Lower leg skin (tissue), 4 donors: ENCODE measurements at regions not wholly inside any gene's neighbourhood (a gene's known extent, or its start where the extent isn't known, plus 50 kb on each side); places are given as distances from the start of the nearest gene placed in this dataset.

Source experiments
- DNase-seq, 2 donors: peaks; one replicate each; pipeline ENCODE4 v3.0.0-alpha.2; 2019; ENCODE audit warnings: low spot score in 2 of 2
- H3K4me3 ChIP-seq: fragments of 200-600 bp; sonication (generic); 2 replicates; pipeline ENCODE4 v1.5.1; 2017; ENCODE audit warnings: mild to moderate bottlenecking, low read depth; ENCODE audit not compliant: poor library complexity, severe bottlenecking
- CTCF ChIP-seq, 3 donors: fragments of 450-650 bp; IDR thresholded peaks; one replicate each; pipeline ENCODE4 v1.5.1; 2016; ENCODE audit warnings: antibody characterized with exemption in 3 of 3, mild to moderate bottlenecking in 3 of 3, moderate library complexity in 2 of 3
- POLR2A ChIP-seq, 2 donors: fragments of 450-650 bp; IDR thresholded peaks; one replicate each; pipeline ENCODE4 v1.6.1; 2016 to 2017; ENCODE audit warnings: antibody characterized with exemption in 2 of 2, mild to moderate bottlenecking in 1 of 2, moderate library complexity in 1 of 2
- WGBS, 2 donors: methylation state at CpG; one replicate each; pipeline ENCODE4 v1.1.5; 2018; 5-methylcytosine and 5-hydroxymethylcytosine counted together
- intact Hi-C: fragments of 100-400 bp; cut with DNase I; formaldehyde crosslinking; loops from one replicate; pipeline ENCODE4 v1.15.0; 2023; ENCODE audit warnings: low total_unique reads

DNA sequence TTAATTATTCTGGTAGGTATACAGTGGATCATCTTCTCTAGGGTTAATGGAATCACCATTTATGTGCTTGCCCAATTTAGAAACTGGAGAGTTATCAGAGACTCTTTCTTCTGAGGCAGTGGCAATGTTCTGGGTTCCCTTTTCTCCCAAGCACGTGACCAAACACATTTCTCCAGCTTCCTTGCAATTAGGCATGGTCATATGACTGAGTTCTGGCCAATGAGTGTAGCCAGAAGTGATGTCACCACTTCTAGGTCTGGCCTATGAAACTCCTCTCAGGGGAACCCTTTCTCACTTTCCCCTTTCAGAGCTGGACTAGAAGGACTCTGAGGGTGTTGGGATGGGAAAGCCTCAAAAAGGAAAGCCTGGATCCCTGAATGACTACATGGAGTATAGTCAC, 172.0 kb downstream of the NSG2 start:
- TF ChIP-seq POLR2A (IDR thresholded peaks at IDR 0.05): no peak
- TF ChIP-seq CTCF (IDR thresholded peaks at IDR 0.05): no peak
- H3K4me3 ChIP-seq: no peak overlapping the region
- WGBS, 2 donors: 43 to 54% methylated on average over 1 of the region's 1 CpG
- no peak for DNase-seq
- intact Hi-C loops: no loop called here

GRCh38 chr5:174218162-174218561, 172.7 kb downstream of the NSG2 start:
- TF ChIP-seq POLR2A (IDR thresholded peaks at IDR 0.05): no peak
- TF ChIP-seq CTCF (IDR thresholded peaks at IDR 0.05): no peak
- 95 to 96% methylated on average over 2 of the region's 2 CpGs for WGBS, 2 donors
- no peak for DNase-seq
- intact Hi-C loops: no loop called here
- H3K4me3 ChIP-seq: no peak overlapping the region

DNA sequence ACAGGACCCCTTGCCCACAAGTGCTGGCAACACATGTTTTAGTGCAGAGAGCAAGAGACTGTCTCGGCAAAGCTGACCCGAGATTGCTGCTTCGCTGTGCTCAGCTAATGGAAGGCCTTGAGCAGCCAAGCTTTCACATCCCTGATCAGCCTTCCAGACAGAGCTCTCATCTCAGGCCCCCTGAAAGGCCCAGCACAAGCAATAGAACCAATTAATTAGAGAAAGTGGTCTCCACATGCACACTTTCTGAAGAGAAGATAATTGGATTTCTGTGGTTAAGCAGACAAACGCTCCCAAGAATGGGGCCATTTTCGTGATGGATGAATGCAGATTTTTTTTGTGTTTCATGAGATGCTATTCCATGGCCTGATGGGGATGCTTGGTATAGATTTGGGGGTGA, 174.9 kb downstream of the NSG2 start:
- no peak overlapping the region for H3K4me3 ChIP-seq
- WGBS, 2 donors: 89 to 93% methylated on average over 5 of the region's 5 CpGs
- no peak for DNase-seq
- intact Hi-C loops: no loop called here
- TF ChIP-seq POLR2A (IDR thresholded peaks at IDR 0.05) (no peak), CTCF (IDR thresholded peaks at IDR 0.05) (no peak)

- intact Hi-C loops: no loop called here
- TF ChIP-seq CTCF (IDR thresholded peaks at IDR 0.05): no peak
- no peak for TF ChIP-seq POLR2A (IDR thresholded peaks at IDR 0.05)
- no peak overlapping the region for H3K4me3 ChIP-seq
- WGBS, 2 donors: 63 to 67% methylated on average over 2 of the region's 2 CpGs
- no peak for DNase-seq
Observed at GRCh38 chr5:174221436-174221835, 175.9 kb downstream of the NSG2 start.

DNA sequence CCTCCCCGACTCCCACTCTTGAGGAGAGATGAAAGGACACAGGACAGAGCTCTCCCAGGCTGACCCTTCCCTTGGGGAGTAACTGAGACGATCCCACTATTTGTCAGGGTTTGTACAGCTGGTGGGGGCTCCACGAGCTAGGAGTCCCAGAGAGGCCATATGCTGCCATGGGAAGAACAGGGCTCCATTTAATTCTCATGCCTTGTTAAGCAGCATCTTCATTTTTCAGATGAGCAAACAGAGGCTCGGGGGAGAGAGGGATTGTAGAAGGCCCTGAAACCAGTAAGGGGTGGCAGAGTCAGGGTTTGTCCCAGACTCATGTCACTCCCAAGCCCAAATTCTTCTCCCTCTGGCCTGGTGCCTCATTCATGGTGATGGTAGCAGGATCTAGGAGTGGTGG, 176.4 kb downstream of the NSG2 start:
- no peak overlapping the region for H3K4me3 ChIP-seq
- 79 to 85% methylated on average over 4 of the region's 4 CpGs for WGBS, 2 donors
- intact Hi-C loops: no loop called here
- TF ChIP-seq POLR2A (IDR thresholded peaks at IDR 0.05) (no peak), CTCF (IDR thresholded peaks at IDR 0.05) (no peak)
- no peak for DNase-seq

DNA sequence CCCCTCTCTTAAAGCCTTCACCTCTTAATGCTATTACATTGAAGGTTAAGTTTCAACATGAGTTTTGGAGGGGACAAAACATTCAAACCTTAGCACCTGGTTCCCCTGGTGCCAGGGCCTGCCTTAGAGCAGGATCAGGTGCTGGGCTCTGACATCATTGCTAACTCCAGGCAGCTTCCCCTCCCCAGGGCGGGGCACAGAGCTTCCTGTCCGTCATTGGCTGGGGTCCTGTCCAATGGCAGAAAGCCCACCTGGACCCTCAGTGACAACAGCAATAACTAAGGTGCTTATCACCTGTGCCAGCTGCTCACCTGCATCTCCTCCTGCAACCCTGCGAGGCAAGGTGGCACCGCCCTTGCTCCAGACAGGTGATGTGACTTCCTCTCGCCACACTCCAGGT, 177.4 kb downstream of the NSG2 start:
- TF ChIP-seq POLR2A (IDR thresholded peaks at IDR 0.05): no peak
- TF ChIP-seq CTCF (IDR thresholded peaks at IDR 0.05): no peak
- intact Hi-C loops: no loop called here

More for the DNA sequence above, 177.4 kb downstream of the NSG2 start:
- H3K4me3 ChIP-seq: no peak overlapping the region
- no peak for DNase-seq
- 83 to 88% methylated on average over 5 of the region's 5 CpGs for WGBS, 2 donors
